IMR-90 (cell line): ENCODE measurements at regions not wholly inside any gene's neighbourhood (a gene's known extent, or its start where the extent isn't known, plus 50 kb on each side); places are given as distances from the start of the nearest gene placed in this dataset.

Experiments used
- ATAC-seq: fragments of 200-7000 bp; cut with Tn5 transposase; 2 replicates; pipeline ENCODE4 v1.9.1; 2020; ENCODE audit warnings: low read depth, mild to moderate bottlenecking, moderate library complexity
- BruUV-seq: library from RNA; stranded (reverse); fragments of 400-500 nt; replicated peaks from 2 replicates; lab custom pipeline; 2021; lab: Mats Ljungman, UMichigan
- CTCF ChIA-PET: fragments of 300-600 bp; formaldehyde crosslinking; extraction: SDS; loops from one replicate; lab custom pipeline; 2021; ENCODE audit warnings: antibody characterized with exemption; lab: Yijun Ruan, JAX
- POLR2A ChIA-PET: fragments of 300-600 bp; sonication (Branson Sonifier 250); formaldehyde crosslinking; loops from one replicate; lab custom pipeline; 2022; ENCODE audit warnings: antibody characterized with exemption; ENCODE audit not compliant: unreplicated experiment; lab: Charles Lee
- DNase-seq: peaks from one replicate; pipeline ENCODE4 v3.0.0; 2013
- H2AFZ ChIP-seq: replicated peaks from 2 replicates; pipeline ENCODE3; 2013; ENCODE audit warnings: low read length, mild to moderate bottlenecking; ENCODE audit not compliant: poor library complexity
- H2AK5ac ChIP-seq: 2 replicates; pipeline ENCODE4 v1.6.1; 2013; ENCODE audit warnings: low read depth, low read length, inconsistent platforms
- H2AK9ac ChIP-seq: replicated peaks from 2 replicates; pipeline ENCODE3; 2013; ENCODE audit warnings: mild to moderate bottlenecking, low read depth, low read length, moderate library complexity; ENCODE audit not compliant: poor library complexity
- H2BK120ac ChIP-seq: 2 replicates; pipeline ENCODE4 v1.6.1; 2013; ENCODE audit warnings: low read depth, low read length, inconsistent platforms
- H2BK15ac ChIP-seq: 3 replicates; pipeline ENCODE4 v1.6.1; 2013; ENCODE audit warnings: low read depth, low read length, inconsistent platforms
- H2BK20ac ChIP-seq: 2 replicates; pipeline ENCODE4 v1.6.1; 2013; ENCODE audit warnings: low read depth, mild to moderate bottlenecking, inconsistent platforms, low read length, moderate library complexity
- H2BK5ac ChIP-seq: 2 replicates; pipeline ENCODE4 v1.6.1; 2013; ENCODE audit warnings: mild to moderate bottlenecking, low read depth, low read length, inconsistent platforms; ENCODE audit not compliant: poor library complexity, severe bottlenecking
- H3K14ac ChIP-seq: replicated peaks from 2 replicates; pipeline ENCODE4 v1.6.1; 2013; ENCODE audit warnings: low read depth, low read length, inconsistent platforms
- H3K18ac ChIP-seq: 2 replicates; pipeline ENCODE4 v1.6.1; 2013; ENCODE audit warnings: low read depth, low read length, control low read depth
- H3K23ac ChIP-seq: 2 replicates; pipeline ENCODE4 v1.6.1; 2013; ENCODE audit warnings: low read depth, low read length, inconsistent platforms
- H3K27ac ChIP-seq: 2 replicates; pipeline ENCODE4 v1.5.1; 2013; ENCODE audit warnings: mild to moderate bottlenecking, control low read depth, low read length; ENCODE audit not compliant: insufficient read depth
- H3K27me3 ChIP-seq: 2 replicates; pipeline ENCODE4 v1.6.1; 2013; ENCODE audit warnings: low read length; ENCODE audit not compliant: control insufficient read depth, insufficient read depth
- H3K36me3 ChIP-seq: 2 replicates; pipeline ENCODE4 v1.6.1; 2013; ENCODE audit warnings: low read length, mixed read lengths; ENCODE audit not compliant: control insufficient read depth, insufficient read depth
- H3K4ac ChIP-seq: 2 replicates; pipeline ENCODE4 v1.6.1; 2013; ENCODE audit warnings: low read depth, low read length, inconsistent platforms
- H3K4me1 ChIP-seq: 2 replicates; pipeline ENCODE4 v1.6.1; 2013; ENCODE audit warnings: low read length, mixed read lengths; ENCODE audit not compliant: control insufficient read depth, insufficient read depth
- H3K4me2 ChIP-seq: 2 replicates; pipeline ENCODE4 v1.6.1; 2013; ENCODE audit warnings: low read depth, mild to moderate bottlenecking, control low read depth, low read length, moderate library complexity
- H3K4me3 ChIP-seq: 2 replicates; pipeline ENCODE4 v1.5.1; 2013; ENCODE audit warnings: low read depth, mild to moderate bottlenecking, control low read depth, low read length, moderate library complexity; ENCODE audit not compliant: insufficient read depth
- H3K56ac ChIP-seq: 2 replicates; pipeline ENCODE4 v1.6.1; 2013; ENCODE audit warnings: low read length, inconsistent platforms; ENCODE audit not compliant: insufficient read depth; ENCODE audit errors: extremely low read depth
- H3K79me1 ChIP-seq, 2 experiments: 2 replicates each; pipeline ENCODE4 v1.6.1; 2013; ENCODE audit warnings: low read length in 2 of 2, inconsistent platforms in 1 of 2, low read depth in 1 of 2
- H3K9ac ChIP-seq: 2 replicates; pipeline ENCODE4 v1.6.1; 2013; ENCODE audit warnings: low read depth, low read length, control low read depth
- H3K9me1 ChIP-seq: 2 replicates; pipeline ENCODE4 v1.6.1; 2013; ENCODE audit warnings: low read length, inconsistent platforms; ENCODE audit not compliant: insufficient read depth
- H3K9me3 ChIP-seq: 2 replicates; pipeline ENCODE4 v1.6.1; 2013; ENCODE audit warnings: low read length; ENCODE audit not compliant: control insufficient read depth, insufficient read depth
- H4K20me1 ChIP-seq: 2 replicates; pipeline ENCODE4 v1.6.1; 2013; ENCODE audit warnings: low read length, inconsistent platforms; ENCODE audit not compliant: insufficient read depth
- H4K5ac ChIP-seq: 2 replicates; pipeline ENCODE4 v1.6.1; 2013; ENCODE audit warnings: mild to moderate bottlenecking, low read depth, low read length, control low read depth
- H4K8ac ChIP-seq, 2 experiments: 2 replicates each; pipeline ENCODE4 v1.6.1; 2013; ENCODE audit warnings: low read depth in 2 of 2, low read length in 2 of 2, control low read depth in 1 of 2, inconsistent platforms in 1 of 2
- H4K91ac ChIP-seq: 2 replicates; pipeline ENCODE4 v1.6.1; 2013; ENCODE audit warnings: low read depth, low read length, inconsistent platforms; ENCODE audit not compliant: insufficient read depth
- CEBPB ChIP-seq: IDR thresholded peaks from 2 replicates; pipeline ENCODE4 v1.6.1; 2012; ENCODE audit warnings: low read depth, low read length, improper control_type of control experiment
- CTCF ChIP-seq: conservative IDR thresholded peaks from 2 replicates; pipeline ENCODE4 v1.5.1; 2012; ENCODE audit warnings: mild to moderate bottlenecking, low read depth, low read length, improper control_type of control experiment
- MAFK ChIP-seq: IDR thresholded peaks from 2 replicates; pipeline ENCODE4 v1.6.1; 2012; ENCODE audit warnings: low read depth, low read length, improper control_type of control experiment
- WGBS, 2 experiments: methylation state at CpG; one replicate each; pipeline versions ENCODE4 v1.1.5 to v1.1.7; 2013; ENCODE audit warnings: missing lambda C conversion rate in 2 of 2; ENCODE audit not compliant: insufficient read length in 1 of 2; ENCODE audit errors: extremely low coverage in 2 of 2; 5-methylcytosine and 5-hydroxymethylcytosine counted together
- dilution Hi-C: fragments of 300-500 bp; cut with HindIII; formaldehyde crosslinking; loops from one replicate; pipeline ENCODE4 v1.14.3; 2018; ENCODE audit warnings: low sequenced_read_pairs; ENCODE audit not compliant: unreplicated experiment
- in situ Hi-C: fragments of 300-500 bp; cut with MboI; formaldehyde crosslinking; loops from 3 replicates; pipeline ENCODE4 v1.14.3; 2019; ENCODE audit warnings: low sequenced_read_pairs, inconsistent platforms, mixed read lengths
- intact Hi-C: fragments of 100-400 bp; cut with micrococcal nuclease; formaldehyde crosslinking; loops from 2 replicates; pipeline ENCODE4 v1.10.0; 2022

- no peak overlapping the region for H3K27ac ChIP-seq
These were observed 77.3 kb downstream of the WNT5A start for GRCh38 chr3:55409806-55410205.

More at GRCh38 chr3:55409806-55410205, 77.3 kb downstream of the WNT5A start:
- no peaks in the 10 kb centered on the region for H4K20me1 ChIP-seq
- H2AK5ac ChIP-seq, result peak overlapping the region; percentile 71; the same call in 1 of the 2 replicates
- H2BK120ac ChIP-seq, result 0 out of 2 replicates have a peak overlapping the region, but pooled peaks have one; percentile 8
- H3K14ac ChIP-seq, result peak overlapping the region; percentile 59; the same call in 1 of the 2 replicates
- no peak overlapping the region for H2AFZ ChIP-seq
- no peak overlapping the region for H4K91ac ChIP-seq
- no peaks in the 10 kb centered on the region for H3K27me3 ChIP-seq
- no peak overlapping the region for H3K23ac ChIP-seq
- in situ Hi-C loops, result no loop called here
- no peaks in the 10 kb centered on the region for H3K9me3 ChIP-seq
- peak; percentile 56 for ATAC-seq
- TF ChIP-seq CEBPB (no peak), CTCF (no peak), MAFK (peak; percentile 25; the same call in 1 of the 2 replicates)
- H3K79me1 ChIP-seq, result no peaks in the 10 kb centered on the region
- no peak overlapping the region for H3K56ac ChIP-seq
- peaks cover 8% of the 10 kb centered on the region for H3K9me1 ChIP-seq
- no peak overlapping the region; the same call in 2 of the 3 replicates for H2BK15ac ChIP-seq
- no peak overlapping the region for H3K9ac ChIP-seq
- H3K18ac ChIP-seq, result peak overlapping the region; percentile 20; the same call in 1 of the 2 replicates
- no peak overlapping the region for H4K8ac ChIP-seq
- peak overlapping the region; percentile 61; the same call in 1 of the 2 replicates for H2BK20ac ChIP-seq
- no peak overlapping the region for H3K4me2 ChIP-seq
- ChIA-PET CTCF (no interaction called here), POLR2A (no interaction called here)
- H3K4me1 ChIP-seq, result peaks cover 7% of the 10 kb centered on the region; the same call in 1 of the 2 replicates
- H3K4me3 ChIP-seq, result no peak overlapping the region
- no CpG with 5 or more reads among the region's 2 CpGs for WGBS, 2 experiments
- peak overlapping the region; percentile 37; the same call in 1 of the 2 replicates for H3K4ac ChIP-seq
- H2AK9ac ChIP-seq, result no peak overlapping the region
- dilution Hi-C loops, result no loop called here
- DNase-seq, result peak; percentile 55
- no peaks in the 10 kb centered on the region for H3K36me3 ChIP-seq
- peak overlapping the region; percentile 14 for H2BK5ac ChIP-seq
- BruUV-seq, result no TSS peak
- no peak overlapping the region for H4K5ac ChIP-seq
- intact Hi-C loops, result no loop called here
